Adipose tissue (tissue), 3 donors: ENCODE measurements at regions not wholly inside any gene's neighbourhood (a gene's known extent, or its start where the extent isn't known, plus 50 kb on each side); places are given as distances from the start of the nearest gene placed in this dataset.
"Not testable (repeated sequence)": the region's sequence is repeated elsewhere in the genome, so short reads cannot be mapped to it uniquely, and the experiment has no call there.

ENCODE experiments used
- H3K27ac ChIP-seq: one replicate; pipeline ENCODE4 v1.5.1; 2013; ENCODE audit warnings: low read depth, low read length
- WGBS, 3 donors: extraction: QIAGEN DNeasy Blood & Tissue Kit; methylation state at CpG; one replicate each; pipeline ENCODE4 v1.1.7; 2013; 5-methylcytosine and 5-hydroxymethylcytosine counted together
- donor health status: healthy with polysubstance abuse.
- donor health status: Bipolar disorder and iron deficiency.
- donor health status: healthy.

DNA sequence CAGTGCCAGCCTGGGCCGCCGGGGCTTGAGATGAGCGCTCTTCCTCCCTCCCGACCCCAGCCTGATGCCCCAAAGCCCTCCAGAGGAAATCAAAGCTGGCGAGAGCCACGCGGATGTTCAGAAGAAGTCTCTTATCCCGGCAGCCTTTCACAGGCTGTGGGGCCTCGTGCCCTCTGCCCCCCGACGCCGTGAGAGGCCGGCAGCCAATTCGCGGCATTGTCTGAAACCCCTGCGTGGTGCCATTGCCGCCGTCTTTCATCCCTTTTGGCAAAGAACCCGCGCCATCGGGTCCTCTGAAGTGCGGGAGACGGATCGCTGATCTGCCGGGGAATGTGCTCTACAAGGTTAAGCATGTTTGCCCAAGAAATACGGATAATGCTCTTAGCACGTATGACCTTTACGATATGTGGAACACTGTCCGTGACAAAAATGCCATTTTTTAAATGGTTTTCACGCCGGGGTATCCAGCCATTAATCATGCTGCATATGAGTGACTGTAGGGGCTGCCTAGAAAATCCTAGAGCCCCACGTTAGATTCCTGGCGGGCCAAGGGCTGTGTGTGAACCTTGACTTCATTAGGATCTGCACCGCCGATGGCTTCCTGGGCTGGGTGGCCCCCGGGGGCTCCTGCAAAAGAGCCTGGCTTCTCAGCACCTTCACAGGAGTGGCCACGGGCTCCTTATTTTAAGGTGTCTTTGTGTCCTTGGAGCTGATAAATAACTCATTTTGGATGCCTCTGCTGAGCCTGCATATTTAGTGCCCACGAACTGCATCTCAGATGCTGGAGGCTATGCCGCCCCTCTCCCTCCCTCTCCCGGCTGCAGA, 165.1 kb upstream of the TNRC6C start:
- H3K27ac ChIP-seq, result no peak overlapping the region
- 52 to 75% (median 66%) methylated on average over 40 of the region's 40 CpGs for WGBS, 3 donors

DNA sequence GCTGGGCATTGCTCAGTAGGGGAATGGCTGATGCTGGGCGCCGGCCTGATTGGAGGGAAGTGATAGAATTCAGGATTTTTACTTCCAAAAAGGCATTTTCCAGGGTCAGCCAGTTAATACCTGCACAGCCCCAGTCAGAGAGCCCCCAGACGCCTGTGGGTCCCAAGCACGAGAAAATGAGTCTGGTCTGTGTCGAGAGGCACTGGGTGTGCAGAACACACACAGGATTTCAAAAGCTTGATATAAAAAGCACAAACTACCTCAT, 164.6 kb upstream of the TNRC6C start:
- H3K27ac ChIP-seq, result no peak overlapping the region
- WGBS, 3 donors, result 60 to 88% (median 80%) methylated on average over 5 of the region's 5 CpGs

DNA sequence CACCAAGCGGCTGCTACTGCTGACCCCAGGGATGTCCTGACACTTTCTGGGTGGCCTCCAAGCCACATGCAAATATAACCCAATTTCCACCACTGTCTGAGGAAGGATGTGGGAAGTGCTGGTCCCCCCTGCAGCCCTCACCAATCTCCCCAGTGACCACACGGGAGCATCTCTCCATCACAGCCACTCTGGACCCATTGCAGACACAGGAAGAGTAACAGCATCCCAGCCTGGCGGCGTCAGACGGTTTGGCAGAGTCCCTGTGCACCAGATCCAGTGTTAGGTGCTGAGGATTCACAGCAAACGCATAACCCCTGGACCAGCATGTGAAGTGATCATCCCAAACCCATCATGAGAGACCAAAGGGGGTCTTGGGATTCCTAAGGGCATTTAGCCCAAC, 163.7 kb upstream of the TNRC6C start:
- H3K27ac ChIP-seq, result no peak overlapping the region
- 48 to 63% (median 59%) methylated on average over 6 of the region's 6 CpGs for WGBS, 3 donors

DNA sequence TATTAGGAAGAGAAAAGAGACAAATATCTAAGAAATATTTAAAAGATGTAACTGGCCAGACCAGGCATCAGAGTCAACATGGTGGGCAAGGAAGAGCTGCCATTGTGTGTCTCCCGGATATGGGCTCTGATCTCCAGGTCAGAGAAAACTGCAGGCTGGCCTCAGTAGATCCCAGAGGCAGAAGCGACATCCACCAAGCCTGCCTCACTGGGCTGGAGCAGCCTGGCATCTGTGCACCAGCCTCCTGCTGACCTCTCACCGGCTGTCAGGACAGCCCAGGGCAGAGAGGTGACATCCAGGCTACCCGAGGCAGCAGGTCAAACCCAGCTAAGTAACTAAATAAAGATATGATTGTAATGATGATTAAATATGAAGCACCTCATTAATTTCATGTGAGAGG, 162.8 kb upstream of the TNRC6C start:
- whole genome bisulfite sequencing, 3 donors, result 63 to 78% (median 70%) methylated on average over 4 of the region's 4 CpGs
- no peak overlapping the region for H3K27ac ChIP-seq

DNA sequence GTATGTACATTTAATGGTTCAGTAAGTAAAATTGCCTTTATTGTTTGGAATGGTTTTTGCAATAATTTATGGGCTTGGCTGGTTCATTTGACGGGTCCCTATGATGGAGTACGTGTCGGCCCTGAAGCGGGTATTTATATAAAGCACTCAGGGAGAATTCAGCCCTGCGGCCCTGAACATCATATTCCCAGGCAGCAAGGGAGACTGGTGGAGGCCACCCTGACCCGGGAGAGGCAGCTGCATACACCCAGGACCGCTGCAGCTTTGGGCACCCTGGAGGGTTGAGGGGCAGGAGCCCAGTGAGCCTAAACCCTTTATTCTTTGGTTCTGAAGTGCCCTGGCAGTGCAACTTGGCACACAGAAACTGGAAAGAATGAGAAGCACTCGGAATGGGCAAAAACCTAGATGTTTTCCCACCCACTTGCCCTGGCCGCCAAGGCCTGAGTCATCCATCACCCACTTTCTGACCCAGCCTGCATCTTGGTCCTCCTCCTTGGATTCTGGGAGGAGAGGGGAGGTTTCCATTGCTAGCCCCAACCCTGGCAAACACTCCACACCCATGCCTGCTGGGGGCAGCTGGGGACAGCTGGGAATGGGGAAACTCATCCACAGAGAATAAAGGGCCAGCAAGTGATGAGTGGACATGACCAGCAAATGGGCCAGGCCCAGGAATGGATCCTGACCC, 162.2 kb upstream of the TNRC6C start:
- H3K27ac ChIP-seq, result no peak overlapping the region
- WGBS, 3 donors, result 68 to 81% (median 81%) methylated on average over 9 of the region's 9 CpGs

- H3K27ac ChIP-seq, result no peak overlapping the region
- 38 to 70% (median 60%) methylated on average over 7 of the region's 7 CpGs for WGBS, 3 donors
Measured at GRCh38 chr17:77798031-77798430, 160.5 kb upstream of the TNRC6C start.

DNA sequence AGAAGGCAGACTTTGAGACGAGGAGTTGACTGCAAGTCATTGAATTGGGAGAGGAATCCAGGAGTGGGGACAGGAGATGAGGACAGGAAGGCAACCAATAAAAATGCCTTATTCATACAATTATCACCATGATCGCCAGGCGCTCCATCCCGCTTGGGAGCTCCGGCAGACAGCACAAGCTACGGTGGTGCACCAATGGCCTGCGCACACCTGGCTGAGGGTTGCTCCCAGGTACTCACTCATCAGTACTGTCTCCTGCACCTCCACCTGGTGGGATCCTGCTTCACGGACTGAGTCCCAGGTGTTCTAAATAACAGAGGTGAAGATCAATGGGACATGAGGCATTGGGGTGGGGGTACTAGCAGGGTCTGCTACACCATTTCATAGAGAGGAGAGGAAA, 160.0 kb upstream of the TNRC6C start:
- H3K27ac ChIP-seq, result no peak overlapping the region
- 84 to 95% (median 94%) methylated on average over 8 of the region's 8 CpGs for WGBS, 3 donors

DNA sequence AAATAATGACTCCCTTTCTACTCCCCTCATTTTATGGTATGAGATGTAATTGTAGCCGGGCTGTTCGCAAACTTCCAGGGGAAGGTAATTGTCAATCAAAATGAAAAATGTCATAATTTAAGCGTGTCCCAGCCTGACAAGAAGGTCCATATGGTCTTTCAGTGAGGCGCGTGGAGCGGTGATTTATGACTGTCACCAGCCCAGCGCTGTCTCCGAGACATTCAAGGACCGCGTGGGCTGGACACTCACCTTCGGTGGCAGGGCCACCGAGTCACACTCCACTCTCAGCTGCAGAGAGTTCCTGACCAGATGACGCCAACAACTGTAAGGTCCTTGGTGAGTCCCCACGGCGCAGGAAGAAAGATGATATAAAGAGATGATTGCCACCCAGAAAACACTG, 157.7 kb upstream of the TNRC6C start:
- WGBS, 3 donors, result 72 to 87% (median 86%) methylated on average over 15 of the region's 15 CpGs

DNA sequence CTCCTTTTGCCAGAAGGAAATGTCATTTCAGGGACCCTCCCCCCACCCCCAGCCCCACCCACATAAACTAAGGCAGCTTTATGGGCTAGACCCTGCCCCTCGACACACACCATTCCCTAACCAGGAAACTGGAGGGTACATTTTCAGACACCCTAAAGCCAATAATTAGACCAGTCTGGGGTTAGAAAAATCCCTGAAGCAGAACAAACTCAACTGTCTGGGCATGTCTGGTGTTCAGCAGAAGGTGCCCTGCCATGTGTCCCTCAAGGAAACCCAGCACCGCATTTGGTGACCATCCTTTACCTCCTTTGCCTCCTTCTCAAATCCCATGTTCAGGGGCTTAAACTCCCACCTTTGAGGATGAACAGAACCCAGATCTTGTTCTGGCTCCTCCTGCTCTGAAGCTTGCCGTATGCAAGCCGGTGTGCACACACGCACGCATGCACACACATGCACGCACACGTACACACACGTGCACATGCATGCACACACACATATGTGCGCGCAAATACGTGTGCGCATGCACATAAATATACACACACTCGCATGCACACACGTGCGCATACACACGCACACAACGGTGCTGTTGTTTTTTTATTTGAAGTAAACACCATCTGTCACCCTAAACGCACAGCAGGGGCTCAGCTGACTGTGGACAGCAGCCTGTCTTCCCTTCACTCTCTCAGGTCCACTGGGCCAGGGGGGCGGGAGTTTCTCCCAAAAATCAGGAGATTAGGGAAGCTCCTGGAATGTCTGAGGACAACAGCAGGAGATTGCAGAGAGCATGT, 156.8 kb upstream of the TNRC6C start:
- WGBS, 3 donors, result 67 to 86% (median 84%) methylated on average over 20 of the region's 20 CpGs

More for the DNA sequence above, 157.7 kb upstream of the TNRC6C start:
- no peak overlapping the region for H3K27ac ChIP-seq

GRCh38 chr17:77802333-77802615, 156.2 kb upstream of the TNRC6C start:
- H3K27ac ChIP-seq, result no peak overlapping the region
- WGBS, 3 donors, result 9 to 27% (median 20%) methylated on average over 9 of the region's 9 CpGs

More for the DNA sequence above, 156.8 kb upstream of the TNRC6C start:
- H3K27ac ChIP-seq, result no peak overlapping the region

DNA sequence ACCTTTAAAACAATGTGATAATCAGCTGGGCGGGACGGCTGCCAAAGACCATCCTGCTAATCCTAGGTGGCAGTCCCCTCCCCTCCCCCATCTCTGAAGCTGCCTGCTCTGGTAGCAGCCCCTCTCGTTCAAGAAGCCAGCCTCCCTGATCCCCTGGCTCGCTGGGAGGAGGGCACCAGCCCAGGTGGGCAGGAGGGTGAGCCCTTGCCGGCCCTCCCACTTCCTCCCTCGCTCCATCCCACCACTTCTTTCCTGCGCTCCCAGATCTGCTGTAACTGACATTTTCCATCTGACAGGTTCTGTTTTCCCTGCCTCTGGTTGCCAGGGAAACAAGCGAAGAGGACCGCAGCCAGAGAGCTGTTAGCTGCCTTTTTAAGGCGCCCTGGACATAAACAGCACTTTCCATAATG, 155.7 kb upstream of the TNRC6C start:
- no peak overlapping the region for H3K27ac ChIP-seq
- 5 to 19% (median 13%) methylated on average over 10 of the region's 10 CpGs for whole genome bisulfite sequencing, 3 donors

- H3K27ac ChIP-seq, result no peak overlapping the region
- 87 to 98% (median 94%) methylated on average over 10 of the region's 10 CpGs for WGBS, 3 donors
Measured at GRCh38 chr17:77803726-77804125, 154.8 kb upstream of the TNRC6C start.

GRCh38 chr17:77804796-77805426, 153.6 kb upstream of the TNRC6C start:
- 71 to 85% (median 84%) methylated on average over 21 of the region's 21 CpGs for WGBS, 3 donors
- H3K27ac ChIP-seq, result no peak overlapping the region

DNA sequence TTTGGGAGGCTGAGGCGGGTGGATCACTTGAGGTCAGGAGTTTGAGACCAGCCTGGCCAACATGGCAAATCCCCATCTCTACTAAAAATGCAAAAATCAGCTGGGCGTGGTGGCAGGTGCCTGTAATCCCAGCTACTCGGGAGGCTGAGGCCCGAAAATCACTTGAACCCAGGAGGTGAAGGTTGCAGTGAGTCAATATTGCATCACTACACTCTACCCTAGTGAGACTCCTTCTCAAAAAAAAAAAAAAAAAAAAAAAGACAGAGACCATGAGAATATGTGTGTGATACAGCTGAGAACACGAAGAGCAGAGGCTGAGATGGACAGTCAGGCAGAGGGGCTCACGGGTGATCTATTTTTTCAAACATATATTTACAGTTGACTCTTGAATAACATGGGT, 152.5 kb upstream of the TNRC6C start:
- WGBS, 3 donors, result 78 to 89% (median 88%) methylated on average over 6 of the region's 6 CpGs
- not testable (repeated sequence) for H3K27ac ChIP-seq

- no peak overlapping the region for H3K27ac ChIP-seq
- 75 to 92% (median 89%) methylated on average over 12 of the region's 12 CpGs for WGBS, 3 donors
Measured at GRCh38 chr17:77807051-77807745, 151.3 kb upstream of the TNRC6C start.

DNA sequence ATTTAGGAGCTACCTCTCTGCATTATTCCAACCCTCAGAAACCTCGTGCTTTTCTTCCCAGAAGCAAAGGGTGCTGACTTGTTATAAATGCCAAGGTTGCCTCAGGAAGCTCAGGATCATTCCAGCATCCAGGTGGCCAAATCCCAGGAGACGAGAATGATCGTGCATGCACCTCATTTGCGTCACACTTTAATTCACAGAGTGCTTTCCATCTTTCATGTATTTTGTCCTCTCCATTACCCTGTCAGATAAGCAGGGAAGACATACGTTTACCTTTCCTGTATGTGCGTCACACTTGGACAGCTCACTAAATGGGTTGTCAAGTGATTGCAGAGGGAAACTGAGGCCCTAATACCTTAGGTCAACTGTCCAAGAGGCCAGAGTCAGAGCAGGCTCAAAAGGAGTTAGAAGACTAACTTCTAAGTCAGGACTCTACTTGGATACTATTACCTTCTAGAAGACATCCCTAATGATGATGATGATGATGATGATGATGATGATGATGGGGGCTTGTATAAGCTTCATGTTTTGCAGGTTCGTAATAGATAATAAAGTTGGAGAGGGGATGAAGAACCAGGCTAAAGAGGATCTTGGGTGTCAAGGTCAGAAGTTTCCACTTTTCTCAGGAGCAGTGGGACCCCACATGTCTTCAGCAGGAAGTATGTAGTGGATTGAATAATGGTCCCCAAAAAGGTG, 150.6 kb upstream of the TNRC6C start:
- no peak overlapping the region for H3K27ac ChIP-seq
- 64 to 94% (median 92%) methylated on average over 7 of the region's 7 CpGs for WGBS, 3 donors

DNA sequence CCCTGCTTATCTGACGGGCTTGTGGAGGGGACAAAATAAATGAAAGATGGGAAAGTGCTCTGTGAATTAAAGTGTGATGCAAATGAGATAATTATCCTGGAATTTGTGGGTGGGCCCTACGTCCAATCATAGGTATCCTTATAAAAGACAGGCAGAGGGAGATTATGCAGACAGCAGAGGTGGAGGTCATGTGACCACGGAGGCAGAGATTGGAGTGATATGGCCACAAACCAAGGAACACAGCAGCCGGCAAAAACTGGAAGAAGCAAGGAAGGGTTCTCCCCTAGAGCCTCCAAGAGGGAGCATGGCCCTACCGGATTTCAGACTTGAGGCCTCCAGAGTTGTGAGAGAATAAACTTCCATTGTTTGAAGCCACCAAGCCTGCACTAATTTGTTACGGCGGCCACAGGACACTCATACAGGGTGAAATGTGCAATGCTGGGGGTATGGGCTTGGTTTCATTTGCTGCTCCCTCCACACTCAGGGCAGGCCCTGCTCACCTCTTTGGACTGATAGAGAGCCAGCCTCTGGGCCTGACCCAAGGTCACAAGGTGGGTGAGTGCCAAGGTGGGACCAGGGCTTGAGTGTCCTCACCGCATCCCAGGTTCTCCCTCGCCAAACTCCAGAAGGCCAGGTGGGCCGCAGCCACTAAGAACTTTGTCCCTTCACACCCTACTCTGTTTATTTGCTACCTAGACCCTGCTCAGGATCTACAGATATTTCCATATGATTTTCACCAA, 149.6 kb upstream of the TNRC6C start:
- 91 to 95% (median 95%) methylated on average over 10 of the region's 10 CpGs for WGBS, 3 donors
- no peak overlapping the region for H3K27ac ChIP-seq
